AG04449 (cell line): ENCODE measurements at regions not wholly inside any gene's neighbourhood (a gene's known extent, or its start where the extent isn't known, plus 50 kb on each side); places are given as distances from the start of the nearest gene placed in this dataset.

Experiments used
- CTCF ChIA-PET: fragments of 350-600 bp; formaldehyde crosslinking; extraction: SDS; loops from one replicate; lab custom pipeline; 2021; ENCODE audit warnings: antibody characterized with exemption; lab: Yijun Ruan, JAX
- POLR2A ChIA-PET: fragments of 400-600, 350-600 bp; formaldehyde crosslinking; extraction: SDS; loops from one replicate; lab custom pipeline; 2020; ENCODE audit warnings: antibody characterized with exemption, inconsistent platforms; lab: Yijun Ruan, JAX
- DNase-seq: peaks from one replicate; pipeline ENCODE4 v3.0.0-alpha.2; 2010; ENCODE audit warnings: low read depth, low spot score
- H3K4me3 ChIP-seq: 2 replicates; pipeline ENCODE4 v1.5.1; 2011; ENCODE audit warnings: low read depth, mild to moderate bottlenecking, control low read depth, low read length
- TF ChIP-seq, protein P1 (sequence below): IDR thresholded peaks from one replicate; pipeline ENCODE4 v1.5.1; 2011; ENCODE audit warnings: mild to moderate bottlenecking, moderate library complexity, low read length, control low read depth, inconsistent platforms; ENCODE audit not compliant: insufficient read depth; ENCODE audit errors: missing control alignments

DNA sequence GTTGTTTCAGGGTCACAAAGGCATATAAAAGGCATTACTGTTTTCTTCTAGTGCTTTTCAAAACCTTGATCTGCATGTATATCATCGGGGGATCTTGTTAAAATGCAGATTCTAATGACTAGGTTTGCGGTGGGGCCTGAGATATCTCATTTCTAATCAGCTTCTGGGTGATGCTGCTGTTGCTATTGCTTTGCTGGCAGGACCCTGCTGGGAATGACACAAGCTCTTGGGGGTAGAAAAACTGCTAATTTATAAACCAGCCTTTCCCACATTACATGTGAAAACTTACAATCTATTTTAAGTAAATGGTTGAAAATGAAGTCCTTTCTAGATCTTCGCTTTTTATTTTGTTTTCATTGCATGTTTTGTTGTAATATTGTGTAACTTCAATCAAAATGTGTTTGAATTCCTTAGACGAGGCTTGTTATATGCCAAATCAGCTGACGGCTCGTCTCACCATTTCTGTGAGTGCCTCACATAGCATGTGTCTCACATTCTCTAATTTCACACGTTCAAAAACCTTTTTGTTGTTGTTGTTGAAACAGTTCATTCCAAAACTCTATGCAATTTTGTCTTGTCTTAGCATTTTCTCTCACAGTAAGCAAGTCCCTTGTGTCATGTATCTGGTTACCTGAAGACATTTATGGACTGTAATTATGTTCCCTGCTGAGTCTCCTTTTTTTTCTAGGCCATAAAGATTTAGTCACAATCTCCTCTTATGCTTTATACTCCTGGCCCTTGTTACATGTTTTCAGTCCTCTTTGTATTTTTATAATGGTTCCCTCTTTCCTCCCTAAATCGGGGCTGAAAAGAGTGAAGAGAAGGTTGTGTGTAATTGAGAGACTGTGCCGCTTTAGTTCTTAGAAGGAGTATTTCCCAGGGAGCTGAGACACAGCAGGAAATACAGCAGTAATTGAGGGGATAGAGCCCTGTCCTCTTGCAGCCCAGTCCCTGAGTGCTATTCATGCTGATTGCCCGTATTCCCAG is 521.0 kb upstream of the SEMA6A start:
- no peak overlapping the region for H3K4me3 ChIP-seq
- ChIA-PET POLR2A (no interaction called here), CTCF (no interaction called here)
- no peak for DNase-seq
- TF ChIP-seq, protein P1, sequence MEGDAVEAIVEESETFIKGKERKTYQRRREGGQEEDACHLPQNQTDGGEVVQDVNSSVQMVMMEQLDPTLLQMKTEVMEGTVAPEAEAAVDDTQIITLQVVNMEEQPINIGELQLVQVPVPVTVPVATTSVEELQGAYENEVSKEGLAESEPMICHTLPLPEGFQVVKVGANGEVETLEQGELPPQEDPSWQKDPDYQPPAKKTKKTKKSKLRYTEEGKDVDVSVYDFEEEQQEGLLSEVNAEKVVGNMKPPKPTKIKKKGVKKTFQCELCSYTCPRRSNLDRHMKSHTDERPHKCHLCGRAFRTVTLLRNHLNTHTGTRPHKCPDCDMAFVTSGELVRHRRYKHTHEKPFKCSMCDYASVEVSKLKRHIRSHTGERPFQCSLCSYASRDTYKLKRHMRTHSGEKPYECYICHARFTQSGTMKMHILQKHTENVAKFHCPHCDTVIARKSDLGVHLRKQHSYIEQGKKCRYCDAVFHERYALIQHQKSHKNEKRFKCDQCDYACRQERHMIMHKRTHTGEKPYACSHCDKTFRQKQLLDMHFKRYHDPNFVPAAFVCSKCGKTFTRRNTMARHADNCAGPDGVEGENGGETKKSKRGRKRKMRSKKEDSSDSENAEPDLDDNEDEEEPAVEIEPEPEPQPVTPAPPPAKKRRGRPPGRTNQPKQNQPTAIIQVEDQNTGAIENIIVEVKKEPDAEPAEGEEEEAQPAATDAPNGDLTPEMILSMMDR: no peak

DNA sequence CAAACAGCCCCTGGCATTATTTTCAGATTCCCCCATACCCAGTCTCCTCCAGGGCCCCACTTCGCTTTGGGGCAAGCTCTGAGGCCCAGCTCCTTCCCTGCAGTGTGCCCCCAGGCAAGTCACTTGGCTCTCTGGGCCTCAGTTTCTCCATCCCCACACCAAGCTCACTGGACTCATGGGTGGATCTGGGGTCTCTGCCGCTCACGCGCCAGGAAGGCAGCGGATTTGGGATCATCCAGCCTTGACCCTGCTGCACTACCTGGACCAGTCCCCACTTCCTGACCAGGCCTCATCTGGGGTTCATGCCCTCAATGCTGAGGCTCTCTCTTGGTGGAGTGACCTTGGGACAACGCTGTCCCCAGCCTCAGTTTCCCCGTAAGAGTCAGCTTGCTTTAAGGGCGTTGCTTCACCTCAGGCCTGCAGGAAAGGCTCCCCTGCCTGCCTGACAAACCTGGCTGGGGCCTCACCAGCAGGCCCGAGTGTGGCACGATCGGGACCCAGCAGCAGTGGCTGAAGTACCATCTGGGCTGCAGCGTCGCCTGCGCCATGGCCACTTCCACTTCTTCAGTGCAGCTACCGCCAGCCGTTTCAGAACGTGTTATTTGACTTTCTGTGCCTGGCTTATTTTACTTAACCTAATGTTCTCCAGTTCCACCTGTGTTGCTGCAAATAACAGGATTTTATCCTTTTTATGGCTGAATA is 519.6 kb upstream of the SEMA6A start:
- ChIA-PET CTCF (no interaction called here), POLR2A (no interaction called here)
- TF ChIP-seq, protein P1: no peak
- H3K4me3 ChIP-seq: no peak overlapping the region
- no peak for DNase-seq

DNA sequence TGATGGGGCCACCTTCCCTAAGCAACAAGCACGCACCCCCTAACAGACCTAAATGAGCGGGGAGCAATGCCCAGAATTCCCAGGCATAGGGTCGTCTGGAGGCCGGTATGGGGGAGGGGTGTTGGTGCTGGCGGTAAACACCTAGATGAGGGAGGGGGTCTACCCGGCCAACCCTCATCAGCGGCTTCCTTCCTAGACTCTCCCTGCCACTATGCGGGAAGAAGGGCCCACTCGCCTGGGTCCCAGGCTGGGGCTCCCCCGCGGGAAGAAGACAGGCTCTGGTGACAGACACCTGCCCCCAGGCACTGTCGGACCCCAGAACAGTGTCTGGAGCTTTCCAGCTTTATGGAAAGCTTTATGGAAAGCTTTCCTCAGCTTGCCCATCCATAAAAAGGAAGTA is 519.0 kb upstream of the SEMA6A start:
- CTCF ChIA-PET: no interaction called here
- no peak overlapping the region for H3K4me3 ChIP-seq
- POLR2A ChIA-PET: no interaction called here
- TF ChIP-seq, protein P1: no peak
- no peak for DNase-seq

DNA sequence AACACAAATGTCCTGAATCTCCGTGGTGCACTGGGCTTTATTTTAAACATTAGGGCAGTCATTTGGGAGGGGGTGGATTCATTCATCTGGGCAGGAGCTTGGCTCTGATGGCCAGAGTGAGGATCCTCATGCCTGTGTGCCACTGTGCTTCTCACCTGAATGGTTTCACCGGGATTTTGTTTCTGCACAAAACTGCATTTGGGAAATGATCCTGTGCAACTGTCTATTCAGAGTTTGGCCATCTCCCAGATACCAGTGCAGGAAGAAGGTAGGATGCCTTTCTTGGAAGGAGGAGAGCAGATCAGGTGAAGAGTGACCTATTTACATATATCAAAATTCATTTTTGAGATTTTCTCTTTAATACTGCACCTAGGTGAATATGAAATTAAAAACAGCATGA is 514.4 kb upstream of the SEMA6A start:
- no peak for DNase-seq
- POLR2A ChIA-PET: no interaction called here
- TF ChIP-seq, protein P1: no peak
- CTCF ChIA-PET: no interaction called here
- H3K4me3 ChIP-seq: no peak overlapping the region

DNA sequence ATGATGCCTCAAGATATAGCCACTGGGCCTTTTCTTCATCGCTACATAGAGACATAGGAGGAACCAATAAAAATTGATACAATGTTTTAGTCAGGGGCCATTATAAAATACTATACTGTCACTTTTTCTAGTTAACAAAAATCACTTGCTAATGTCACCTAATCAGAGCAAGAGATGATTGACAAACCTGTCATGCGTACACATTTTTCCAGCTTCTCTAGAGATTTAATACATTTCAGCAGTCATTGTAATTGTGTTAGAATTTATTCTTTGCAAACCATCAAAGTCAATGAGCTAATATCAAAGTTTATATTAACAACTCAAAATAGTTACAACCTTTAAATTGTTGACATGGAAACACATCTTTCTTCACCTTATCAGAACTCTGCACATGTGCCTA is 513.6 kb upstream of the SEMA6A start:
- TF ChIP-seq, protein P1: no peak
- CTCF ChIA-PET: no interaction called here
- POLR2A ChIA-PET: no interaction called here
- H3K4me3 ChIP-seq: no peak overlapping the region
- DNase-seq: no peak

DNA sequence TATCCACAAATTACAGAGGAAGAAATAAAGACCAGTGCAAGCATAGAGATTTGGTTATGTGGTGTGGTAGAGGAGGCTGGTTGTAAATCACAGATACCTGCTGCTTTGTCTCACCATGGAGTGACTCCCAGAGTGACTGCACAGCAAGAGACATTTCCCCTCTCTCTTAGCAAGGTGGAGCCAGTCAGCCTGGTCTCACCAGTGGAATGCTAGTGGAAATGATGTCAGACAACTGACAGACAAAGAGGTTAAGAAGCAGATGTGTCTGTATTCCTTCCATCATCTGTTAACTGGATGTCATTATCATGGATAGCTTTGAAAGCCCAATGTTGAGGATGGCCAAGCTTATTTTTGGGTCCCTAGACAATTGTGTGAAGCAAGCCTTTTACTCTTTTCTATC is 509.4 kb upstream of the SEMA6A start:
- DNase-seq: no peak
- TF ChIP-seq, protein P1: no peak
- CTCF ChIA-PET: interaction anchor here (0.8 kb wide), 1 partner anchor 1750 kb away, joined by 3 read pairs; no protein-coding TSS in a partner anchor
- no peak overlapping the region for H3K4me3 ChIP-seq
- POLR2A ChIA-PET: no interaction called here
